ENCODE measurements at regions not wholly inside any gene's neighbourhood (a gene's known extent, or its start where the extent isn't known, plus 50 kb on each side); places are given as distances from the start of the nearest gene placed in this dataset.

DNA sequence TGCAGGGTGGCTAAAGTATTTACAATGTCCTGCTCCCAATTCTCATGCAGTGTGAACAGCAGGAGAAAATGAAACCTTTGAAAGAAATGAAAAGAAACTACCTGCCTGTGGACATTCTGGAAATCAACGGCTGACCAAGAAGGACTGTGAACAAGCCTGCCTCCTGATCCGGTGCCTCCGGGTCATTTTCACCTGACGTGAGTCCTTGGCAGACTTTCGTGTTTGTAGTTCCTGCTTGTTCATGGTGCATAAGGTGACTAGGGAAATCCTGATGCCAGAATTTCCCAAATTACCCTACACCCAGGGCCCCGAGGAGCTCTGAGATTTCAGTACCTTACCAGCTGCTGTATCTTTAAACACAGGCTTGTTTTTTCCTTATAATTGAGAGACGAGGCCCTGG lies 317.5 kb downstream of the TLE1 start:
- in situ Hi-C loops (cut with MboI) (no loop called here), intact Hi-C loops (cut with micrococcal nuclease) (no loop called here)
- H3K27me3 ChIP-seq (ENCODE audit: control insufficient read depth in 2 of 2, insufficient read depth in 2 of 2, low read length in 2 of 2) = no peaks in the 10 kb centered on the region
- no peaks in the 10 kb centered on the region for H3K79me2 ChIP-seq (ENCODE audit: control insufficient read depth, insufficient read depth, low read length)
- BruUV-seq (replicated peaks) = no TSS peak
- DNase-seq (ENCODE audit: extremely low read depth in 1 of 4, low spot score in 3 of 4) (no peak), FAIRE-seq (no peak), ATAC-seq (no peak)
- WGBS (ENCODE audit: insufficient coverage, low coverage, missing lambda C conversion rate) = 0% methylated on average over 2 of the region's 7 CpGs
- no peaks in the 10 kb centered on the region for H3K36me3 ChIP-seq (ENCODE audit: control insufficient read depth, insufficient read depth, low read length)
- no peak for TF ChIP-seq DPF2 (IDR thresholded peaks at IDR 0.05)
- no peak for TF ChIP-seq HMG20B (CRISPR knock-in tag; IDR thresholded peaks at IDR 0.05)
- TF ChIP-seq, protein P1, sequence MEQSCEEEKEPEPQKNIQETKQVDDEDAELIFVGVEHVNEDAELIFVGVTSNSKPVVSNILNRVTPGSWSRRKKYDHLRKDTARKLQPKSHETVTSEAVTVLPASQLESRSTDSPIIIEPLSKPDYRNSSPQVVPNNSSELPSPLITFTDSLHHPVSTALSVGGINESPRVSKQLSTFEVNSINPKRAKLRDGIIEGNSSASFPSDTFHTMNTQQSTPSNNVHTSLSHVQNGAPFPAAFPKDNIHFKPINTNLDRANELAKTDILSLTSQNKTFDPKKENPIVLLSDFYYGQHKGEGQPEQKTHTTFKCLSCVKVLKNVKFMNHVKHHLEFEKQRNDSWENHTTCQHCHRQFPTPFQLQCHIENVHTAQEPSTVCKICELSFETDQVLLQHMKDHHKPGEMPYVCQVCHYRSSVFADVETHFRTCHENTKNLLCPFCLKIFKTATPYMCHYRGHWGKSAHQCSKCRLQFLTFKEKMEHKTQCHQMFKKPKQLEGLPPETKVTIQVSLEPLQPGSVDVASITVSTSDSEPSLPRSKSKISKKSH (CRISPR knock-in tag; IDR thresholded peaks at IDR 0.05) = no peak
- TF ChIP-seq POLR2A (conservative IDR thresholded peaks at IDR 0.05) = no peak
- no peak for TF ChIP-seq CBX1 (IDR thresholded peaks at IDR 0.05; ENCODE audit: low read depth)
- no peak for TF ChIP-seq MBD2 (IDR thresholded peaks at IDR 0.05; ENCODE audit: borderline replicate concordance, low read depth)
- TF ChIP-seq SMARCA4 (IDR thresholded peaks at IDR 0.05) = no peak
- no peak overlapping the region for H3K4me2 ChIP-seq (ENCODE audit: insufficient read depth, low read length)
- H4K20me1 ChIP-seq (replicated peaks; ENCODE audit: control insufficient read depth, insufficient read depth, low read length) = no peaks in the 10 kb centered on the region
- ChIA-PET CTCF (ENCODE audit: low intra/inter-chr PET ratio) (no interaction called here), POLR2A (no interaction called here)
- no peaks in the 10 kb centered on the region for H3K9me3 ChIP-seq (replicated peaks; ENCODE audit: control insufficient read depth, insufficient read depth, low read depth, low read length)
- H2AFZ ChIP-seq (ENCODE audit: low read depth, low read length) = no peak overlapping the region
- H3K4me1 ChIP-seq (replicated peaks in 1 of 2; ENCODE audit: control insufficient read depth in 2 of 2, insufficient read depth in 2 of 2, low read length in 2 of 2) = no peaks in the 10 kb centered on the region
- no peak overlapping the region for H3K27ac ChIP-seq (ENCODE audit: extremely low read depth, low read depth, low read length)
- no peaks in the 10 kb centered on the region for H3K9me1 ChIP-seq (ENCODE audit: control insufficient read depth, insufficient read depth, low read length)
- H3K9ac ChIP-seq (ENCODE audit: insufficient read depth in 1 of 2, low read depth in 2 of 2, low read length in 2 of 2) = no peak overlapping the region
- H3K4me3 ChIP-seq = no peak overlapping the region

DNA sequence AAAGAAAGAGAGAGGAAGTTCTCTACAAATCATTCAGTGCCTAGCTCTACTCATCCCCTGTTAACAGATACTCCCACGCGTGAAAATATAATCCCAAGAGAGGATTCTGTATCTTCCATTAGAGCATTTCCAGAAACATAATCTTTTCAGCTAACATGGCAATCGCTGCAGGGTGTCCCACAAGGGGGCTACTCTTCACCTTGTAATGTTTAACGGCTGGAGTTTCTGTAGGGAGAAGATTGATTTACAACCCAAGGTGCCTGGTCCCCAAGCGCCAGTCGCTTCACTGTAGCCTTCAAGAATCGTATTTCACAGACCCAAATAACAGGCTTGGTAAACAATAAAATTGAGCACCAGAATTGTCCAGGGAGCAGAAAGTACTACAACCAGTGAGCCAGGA lies 318.7 kb downstream of the TLE1 start:
- ChIA-PET CTCF (ENCODE audit: low intra/inter-chr PET ratio) (no interaction called here), POLR2A (no interaction called here)
- Histone ChIP-seq H3K4me3 (no peak overlapping the region), H3K79me2 (ENCODE audit: control insufficient read depth, insufficient read depth, low read length) (no peaks in the 10 kb centered on the region), H3K9me1 (ENCODE audit: control insufficient read depth, insufficient read depth, low read length) (no peaks in the 10 kb centered on the region), H2AFZ (ENCODE audit: low read depth, low read length) (no peak overlapping the region), H3K9me3 (replicated peaks; ENCODE audit: control insufficient read depth, insufficient read depth, low read depth, low read length) (no peaks in the 10 kb centered on the region), H3K4me1 (replicated peaks in 1 of 2; ENCODE audit: control insufficient read depth in 2 of 2, insufficient read depth in 2 of 2, low read length in 2 of 2) (no peaks in the 10 kb centered on the region), H3K27ac (ENCODE audit: extremely low read depth, low read depth, low read length) (no peak overlapping the region), H4K20me1 (replicated peaks; ENCODE audit: control insufficient read depth, insufficient read depth, low read length) (no peaks in the 10 kb centered on the region), H3K9ac (ENCODE audit: insufficient read depth in 1 of 2, low read depth in 2 of 2, low read length in 2 of 2) (no peak overlapping the region), H3K27me3 (ENCODE audit: control insufficient read depth in 2 of 2, insufficient read depth in 2 of 2, low read length in 2 of 2) (no peaks in the 10 kb centered on the region), H3K4me2 (ENCODE audit: insufficient read depth, low read length) (no peak overlapping the region), H3K36me3 (ENCODE audit: control insufficient read depth, insufficient read depth, low read length) (no peaks in the 10 kb centered on the region)
- no peak for FAIRE-seq
- BruUV-seq (replicated peaks) = no TSS peak
- WGBS (ENCODE audit: insufficient coverage, low coverage, missing lambda C conversion rate) = 0% methylated on average over 7 of the region's 7 CpGs
- intact Hi-C loops (cut with micrococcal nuclease) (no loop called here), in situ Hi-C loops (cut with MboI) (no loop called here)
- no peak for DNase-seq (ENCODE audit: extremely low read depth in 1 of 4, low spot score in 3 of 4)
- ATAC-seq = no peak
- TF ChIP-seq, protein P2, sequence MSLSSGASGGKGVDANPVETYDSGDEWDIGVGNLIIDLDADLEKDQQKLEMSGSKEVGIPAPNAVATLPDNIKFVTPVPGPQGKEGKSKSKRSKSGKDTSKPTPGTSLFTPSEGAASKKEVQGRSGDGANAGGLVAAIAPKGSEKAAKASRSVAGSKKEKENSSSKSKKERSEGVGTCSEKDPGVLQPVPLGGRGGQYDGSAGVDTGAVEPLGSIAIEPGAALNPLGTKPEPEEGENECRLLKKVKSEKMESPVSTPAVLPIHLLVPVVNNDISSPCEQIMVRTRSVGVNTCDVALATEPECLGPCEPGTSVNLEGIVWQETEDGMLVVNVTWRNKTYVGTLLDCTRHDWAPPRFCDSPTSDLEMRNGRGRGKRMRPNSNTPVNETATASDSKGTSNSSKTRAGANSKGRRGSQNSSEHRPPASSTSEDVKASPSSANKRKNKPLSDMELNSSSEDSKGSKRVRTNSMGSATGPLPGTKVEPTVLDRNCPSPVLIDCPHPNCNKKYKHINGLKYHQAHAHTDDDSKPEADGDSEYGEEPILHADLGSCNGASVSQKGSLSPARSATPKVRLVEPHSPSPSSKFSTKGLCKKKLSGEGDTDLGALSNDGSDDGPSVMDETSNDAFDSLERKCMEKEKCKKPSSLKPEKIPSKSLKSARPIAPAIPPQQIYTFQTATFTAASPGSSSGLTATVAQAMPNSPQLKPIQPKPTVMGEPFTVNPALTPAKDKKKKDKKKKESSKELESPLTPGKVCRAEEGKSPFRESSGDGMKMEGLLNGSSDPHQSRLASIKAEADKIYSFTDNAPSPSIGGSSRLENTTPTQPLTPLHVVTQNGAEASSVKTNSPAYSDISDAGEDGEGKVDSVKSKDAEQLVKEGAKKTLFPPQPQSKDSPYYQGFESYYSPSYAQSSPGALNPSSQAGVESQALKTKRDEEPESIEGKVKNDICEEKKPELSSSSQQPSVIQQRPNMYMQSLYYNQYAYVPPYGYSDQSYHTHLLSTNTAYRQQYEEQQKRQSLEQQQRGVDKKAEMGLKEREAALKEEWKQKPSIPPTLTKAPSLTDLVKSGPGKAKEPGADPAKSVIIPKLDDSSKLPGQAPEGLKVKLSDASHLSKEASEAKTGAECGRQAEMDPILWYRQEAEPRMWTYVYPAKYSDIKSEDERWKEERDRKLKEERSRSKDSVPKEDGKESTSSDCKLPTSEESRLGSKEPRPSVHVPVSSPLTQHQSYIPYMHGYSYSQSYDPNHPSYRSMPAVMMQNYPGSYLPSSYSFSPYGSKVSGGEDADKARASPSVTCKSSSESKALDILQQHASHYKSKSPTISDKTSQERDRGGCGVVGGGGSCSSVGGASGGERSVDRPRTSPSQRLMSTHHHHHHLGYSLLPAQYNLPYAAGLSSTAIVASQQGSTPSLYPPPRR (CRISPR knock-in tag; IDR thresholded peaks at IDR 0.05; ENCODE audit: borderline replicate concordance) = no peak
- TF ChIP-seq POLR2AphosphoS2 (IDR thresholded peaks at IDR 0.05; ENCODE audit: low read length) = no peak
